Left forelimb (tissue), 1 donor: ENCODE measurements at regions not wholly inside any gene's neighbourhood (a gene's known extent, or its start where the extent isn't known, plus 50 kb on each side); places are given as distances from the start of the nearest gene placed in this dataset.
"Not testable (repeated sequence)": the region's sequence is repeated elsewhere in the genome, so short reads cannot be mapped to it uniquely, and the experiment has no call there.

Experiments used
- DNase-seq: peaks from one replicate; pipeline ENCODE4 v3.0.0-alpha.2; 2018; ENCODE audit warnings: low spot score

- DNase-seq = no peak
Measured at GRCh38 chr1:105608713-105609112, 1447.8 kb upstream of the PRMT6 start.

- DNase-seq = no peak
Measured at GRCh38 chr1:105626276-105626987, 1430.0 kb upstream of the PRMT6 start.

GRCh38 chr1:105631153-105631744 lies 1425.2 kb upstream of the PRMT6 start:
- not testable (repeated sequence) for DNase-seq

- DNase-seq = no peak
Measured at GRCh38 chr1:105632342-105633196, 1423.9 kb upstream of the PRMT6 start.

GRCh38 chr1:105636052-105636451 lies 1420.4 kb upstream of the PRMT6 start:
- no peak for DNase-seq

GRCh38 chr1:105641407-105641806 lies 1415.1 kb upstream of the PRMT6 start:
- no peak for DNase-seq

- no peak for DNase-seq
Measured at GRCh38 chr1:105652109-105652508, 1404.4 kb upstream of the PRMT6 start.

GRCh38 chr1:105655032-105655431 lies 1401.4 kb upstream of the PRMT6 start:
- DNase-seq = no peak

GRCh38 chr1:105664495-105664894 lies 1392.0 kb upstream of the PRMT6 start:
- DNase-seq = no peak

- no peak for DNase-seq
Measured at GRCh38 chr1:105678334-105678733, 1378.1 kb upstream of the PRMT6 start.

GRCh38 chr1:105684714-105685113 lies 1371.8 kb upstream of the PRMT6 start:
- no peak for DNase-seq

GRCh38 chr1:105686026-105686425 lies 1370.4 kb upstream of the PRMT6 start:
- DNase-seq = peak; percentile 55

GRCh38 chr1:105686874-105687690 lies 1369.4 kb upstream of the PRMT6 start:
- DNase-seq = peak; percentile 55

GRCh38 chr1:105700723-105701122 lies 1355.8 kb upstream of the PRMT6 start:
- no peak for DNase-seq

- DNase-seq = no peak
Measured at GRCh38 chr1:105724286-105724685, 1332.2 kb upstream of the PRMT6 start.

GRCh38 chr1:105730701-105731100 lies 1325.8 kb upstream of the PRMT6 start:
- DNase-seq = no peak

- no peak for DNase-seq
Measured at GRCh38 chr1:105736349-105736748, 1320.1 kb upstream of the PRMT6 start.

GRCh38 chr1:105779727-105780126 lies 1276.7 kb upstream of the PRMT6 start:
- DNase-seq = no peak

- no peak for DNase-seq
Measured at GRCh38 chr1:105785021-105785420, 1271.5 kb upstream of the PRMT6 start.

GRCh38 chr1:105793536-105794146 lies 1262.8 kb upstream of the PRMT6 start:
- DNase-seq = no peak

- no peak for DNase-seq
Measured at GRCh38 chr1:105795741-105796140, 1260.7 kb upstream of the PRMT6 start.
